OCI-LY1 (cell line): ENCODE measurements at regions not wholly inside any gene's neighbourhood (a gene's known extent, or its start where the extent isn't known, plus 50 kb on each side); places are given as distances from the start of the nearest gene placed in this dataset.

ENCODE experiments used
- H2AFZ ChIP-seq: fragments of 200-600 bp; sonication (generic), shearing (Covaris generic); 2 replicates; pipeline ENCODE4 v1.6.0; 2014; ENCODE audit warnings: antibody characterized with exemption, mild to moderate bottlenecking, low read length
- H3F3A ChIP-seq: fragments of 200-600 bp; sonication (generic), shearing (Covaris generic); 2 replicates; pipeline ENCODE4 v1.6.0; 2014; ENCODE audit warnings: mild to moderate bottlenecking, antibody characterized with exemption, low read length, moderate library complexity; ENCODE audit not compliant: insufficient read depth
- H3K27ac ChIP-seq: fragments of 200-600 bp; sonication (generic); 2 replicates; pipeline ENCODE4 v1.5.1; 2014; ENCODE audit warnings: low read length, mixed run types, mild to moderate bottlenecking, low read depth; ENCODE audit not compliant: poor library complexity, severe bottlenecking
- H3K27me3 ChIP-seq: fragments of 200-600 bp; sonication (generic); 2 replicates; pipeline ENCODE4 v1.6.0; 2014; ENCODE audit warnings: antibody characterized with exemption, mild to moderate bottlenecking, low read length, moderate library complexity; ENCODE audit not compliant: insufficient read depth
- H3K36me3 ChIP-seq: fragments of 200-600 bp; sonication (generic); 2 replicates; pipeline ENCODE4 v1.6.1; 2014; ENCODE audit warnings: mild to moderate bottlenecking, antibody characterized with exemption, low read length, moderate library complexity, mixed read lengths; ENCODE audit not compliant: insufficient read depth
- H3K4me1 ChIP-seq: fragments of 200-600 bp; sonication (generic); 2 replicates; pipeline ENCODE4 v1.5.1; 2014; ENCODE audit warnings: mild to moderate bottlenecking, low read length, moderate library complexity; ENCODE audit not compliant: insufficient read depth, severe bottlenecking
- H3K4me2 ChIP-seq: fragments of 200-600 bp; sonication (generic), shearing (Covaris generic); 2 replicates; pipeline ENCODE4 v1.6.1; 2014; ENCODE audit warnings: low read length
- H3K4me3 ChIP-seq: fragments of 200-600 bp; sonication (generic); 2 replicates; pipeline ENCODE4 v1.5.1; 2014; ENCODE audit warnings: low read length, low read depth, mild to moderate bottlenecking, mixed read lengths; ENCODE audit not compliant: poor library complexity, severe bottlenecking
- H3K79me2 ChIP-seq: fragments of 200-600 bp; shearing (Covaris generic); 2 replicates; pipeline ENCODE4 v1.6.1; 2016; ENCODE audit warnings: mixed run types, low read length, mixed read lengths; ENCODE audit not compliant: insufficient read depth
- H3K9ac ChIP-seq: fragments of 200-600 bp; sonication (generic), shearing (Covaris generic); 2 replicates; pipeline ENCODE4 v1.6.1; 2014; ENCODE audit warnings: mild to moderate bottlenecking, low read length, mixed read lengths
- H3K9me2 ChIP-seq: fragments of 200-600 bp; sonication (generic), shearing (Covaris generic); 2 replicates; pipeline ENCODE4 v1.6.1; 2014; ENCODE audit warnings: low read depth, mild to moderate bottlenecking, low read length, mixed read lengths
- H3K9me3 ChIP-seq: fragments of 200-600 bp; shearing (Covaris generic); 2 replicates; pipeline ENCODE4 v1.6.1; 2014; ENCODE audit warnings: low read length, mixed read lengths
- H4K20me1 ChIP-seq: fragments of 200-600 bp; sonication (generic), shearing (Covaris generic); 2 replicates; pipeline ENCODE4 v1.6.0; 2016; ENCODE audit warnings: mild to moderate bottlenecking, low read length; ENCODE audit not compliant: insufficient read depth
- CTCF ChIP-seq: fragments of 200-600 bp; sonication (generic), shearing (Covaris generic); IDR thresholded peaks from 2 replicates; pipeline ENCODE4 v1.5.1; 2017; ENCODE audit warnings: mild to moderate bottlenecking, antibody characterized with exemption, low read length, moderate library complexity, mixed read lengths
- EZH2 ChIP-seq: fragments of 200-600 bp; sonication (generic), shearing (Covaris generic); IDR thresholded peaks from 2 replicates; pipeline ENCODE4 v1.8.0; 2017; ENCODE audit warnings: borderline replicate concordance, mixed run types, mild to moderate bottlenecking, antibody characterized with exemption, low read length, moderate library complexity, mixed read lengths

- Histone ChIP-seq H4K20me1 (no peaks in the 10 kb centered on the region), H3K4me2 (no peak overlapping the region), H3K27me3 (no peaks in the 10 kb centered on the region), H3K36me3 (no peaks in the 10 kb centered on the region), H3K4me1 (no peaks in the 10 kb centered on the region), H2AFZ (no peak overlapping the region), H3K9ac (no peak overlapping the region), H3K9me3 (no peaks in the 10 kb centered on the region), H3F3A (no peaks in the 10 kb centered on the region), H3K9me2 (no peaks in the 10 kb centered on the region), H3K4me3 (no peak overlapping the region), H3K27ac (no peak overlapping the region), H3K79me2 (no peaks in the 10 kb centered on the region)
- TF ChIP-seq EZH2 = no peak
- TF ChIP-seq CTCF = no peak
Measured at GRCh38 chr10:16119445-16119844, 259.1 kb upstream of the MINDY3 start.

- no peak overlapping the region for H3K4me2 ChIP-seq
- no peaks in the 10 kb centered on the region for H3K4me1 ChIP-seq
- no peak overlapping the region for H3K9ac ChIP-seq
- no peaks in the 10 kb centered on the region for H3F3A ChIP-seq
- no peak overlapping the region for H3K27ac ChIP-seq
- H3K27me3 ChIP-seq = no peaks in the 10 kb centered on the region
- H3K36me3 ChIP-seq = no peaks in the 10 kb centered on the region
- no peaks in the 10 kb centered on the region for H3K79me2 ChIP-seq
- no peaks in the 10 kb centered on the region for H3K9me2 ChIP-seq
- no peak overlapping the region for H3K4me3 ChIP-seq
- TF ChIP-seq EZH2 = no peak
- no peak for TF ChIP-seq CTCF
- no peak overlapping the region for H2AFZ ChIP-seq
- no peaks in the 10 kb centered on the region for H3K9me3 ChIP-seq
- H4K20me1 ChIP-seq = no peaks in the 10 kb centered on the region
Measured at GRCh38 chr10:16120563-16120962, 260.3 kb upstream of the MINDY3 start.

- Histone ChIP-seq H3K9me2 (no peaks in the 10 kb centered on the region), H3K9me3 (no peaks in the 10 kb centered on the region), H3K9ac (no peak overlapping the region), H3K27me3 (no peaks in the 10 kb centered on the region), H3K4me2 (no peak overlapping the region), H3K79me2 (no peaks in the 10 kb centered on the region), H4K20me1 (no peaks in the 10 kb centered on the region), H3K36me3 (no peaks in the 10 kb centered on the region), H3K4me3 (no peak overlapping the region), H3F3A (no peaks in the 10 kb centered on the region), H3K4me1 (no peaks in the 10 kb centered on the region), H2AFZ (no peak overlapping the region), H3K27ac (no peak overlapping the region)
- TF ChIP-seq CTCF (no peak), EZH2 (no peak)
Measured at GRCh38 chr10:16141499-16141898, 281.2 kb upstream of the MINDY3 start.
